SK-N-SH (cell line): ENCODE measurements at regions not wholly inside any gene's neighbourhood (a gene's known extent, or its start where the extent isn't known, plus 50 kb on each side); places are given as distances from the start of the nearest gene placed in this dataset.

Source experiments
- CTCF ChIP-seq: fragments of 200-600 bp; sonication (generic); IDR thresholded peaks from 2 replicates; pipeline ENCODE4 v1.6.1; 2017; ENCODE audit warnings: antibody characterized with exemption, mild to moderate bottlenecking, moderate library complexity
- EP300 ChIP-seq, 2 experiments: IDR thresholded peaks; 2 replicates each; pipeline versions ENCODE4 v1.4.0 to v1.6.1; 2012; ENCODE audit warnings: borderline replicate concordance in 1 of 2, low read depth in 1 of 2, low read length in 1 of 2
- POLR2AphosphoS5 ChIP-seq: IDR thresholded peaks from 2 replicates; pipeline ENCODE4 v1.6.1; 2012; ENCODE audit warnings: low read depth, low read length
- RCOR1 ChIP-seq: fragments of 150-350 bp; IDR thresholded peaks from 2 replicates; pipeline ENCODE4 v1.6.1; 2017; ENCODE audit warnings: antibody characterized with exemption, low read length
- REST ChIP-seq: IDR thresholded peaks from 2 replicates; pipeline ENCODE4 v1.6.1; 2012; ENCODE audit warnings: mild to moderate bottlenecking, low read depth, low read length, moderate library complexity
- SMC3 ChIP-seq: IDR thresholded peaks from 2 replicates; pipeline ENCODE4 v1.6.1; 2012; ENCODE audit warnings: low read depth, low read length, improper control_type of control experiment
- YY1 ChIP-seq: IDR thresholded peaks from 2 replicates; pipeline ENCODE4 v1.4.0; 2012; ENCODE audit warnings: low read depth, mild to moderate bottlenecking
- ZBTB33 ChIP-seq: IDR thresholded peaks from 2 replicates; pipeline ENCODE4 v1.4.0; 2012; ENCODE audit warnings: low read depth, borderline replicate concordance

GRCh38 chr4:136442447-136442846 lies 1089.8 kb downstream of the PCDH18 start:
- TF ChIP-seq SMC3 = no peak
- no peak for TF ChIP-seq POLR2AphosphoS5
- no peak for TF ChIP-seq YY1
- TF ChIP-seq CTCF = no peak
- no peak for TF ChIP-seq ZBTB33
- no peak for TF ChIP-seq EP300 (IDR thresholded peaks at IDR 0.05; ENCODE audit: borderline replicate concordance in 1 of 2, low read depth in 1 of 2, low read length in 1 of 2)
- no peak for TF ChIP-seq REST
- no peak for TF ChIP-seq RCOR1
